GM12873 (cell line): ENCODE measurements at regions not wholly inside any gene's neighbourhood (a gene's known extent, or its start where the extent isn't known, plus 50 kb on each side); places are given as distances from the start of the nearest gene placed in this dataset.
A peak's percentile ranks its signal among the peaks of the same experiment; 100 is the strongest.

ENCODE experiments used
- TF ChIP-seq, protein P1 (sequence below): IDR thresholded peaks from 2 replicates; pipeline ENCODE4 v1.5.1; 2012; ENCODE audit warnings: low read depth, mild to moderate bottlenecking, moderate library complexity, low read length, control low read depth; ENCODE audit not compliant: insufficient read depth; ENCODE audit errors: missing control alignments

DNA sequence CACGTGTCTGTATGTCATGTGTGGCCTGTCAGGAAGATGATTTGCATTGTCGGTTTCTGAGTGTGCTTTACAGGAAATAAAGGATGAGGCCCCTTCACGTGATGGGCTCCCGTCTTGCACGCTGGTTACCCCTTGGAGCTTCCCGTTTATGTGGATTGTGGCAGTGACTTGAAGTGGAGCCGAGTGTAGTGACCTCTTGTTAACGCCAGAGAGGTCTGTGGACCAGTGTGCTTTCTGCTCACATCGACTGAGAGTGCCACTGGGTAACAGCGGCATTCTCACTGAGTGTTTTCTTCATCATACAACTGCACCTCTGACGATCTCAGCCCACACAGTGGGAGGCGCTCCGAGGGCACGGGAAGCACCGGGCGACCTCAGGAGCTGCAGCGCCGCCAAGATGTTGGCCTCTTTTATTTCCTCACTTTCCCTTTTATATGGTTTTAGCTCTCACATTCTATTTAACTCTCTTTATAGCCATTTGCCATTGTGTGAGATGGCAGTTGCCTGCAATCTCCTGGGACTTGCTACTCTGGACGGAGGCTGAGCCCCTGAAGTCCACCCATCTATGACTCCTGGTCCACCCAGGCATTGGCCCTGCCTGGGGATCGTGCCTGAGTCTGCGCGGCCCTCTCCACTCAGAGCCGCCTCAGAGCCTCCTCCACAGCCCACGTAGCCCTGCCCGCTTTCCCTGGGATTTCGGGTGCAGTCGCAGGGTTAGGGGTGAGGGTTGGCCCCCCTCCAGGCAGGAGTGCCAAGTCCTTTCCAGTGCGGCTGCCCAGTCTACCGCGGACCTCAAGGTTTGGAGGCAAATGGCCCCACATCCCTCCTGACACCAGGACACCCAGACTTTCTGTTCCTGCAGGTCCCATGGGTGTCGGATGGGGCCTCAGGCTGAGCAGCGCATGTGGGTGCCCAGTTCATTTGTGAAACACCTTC lies 238.9 kb downstream of the ERMARD start:
- TF ChIP-seq, protein P1, sequence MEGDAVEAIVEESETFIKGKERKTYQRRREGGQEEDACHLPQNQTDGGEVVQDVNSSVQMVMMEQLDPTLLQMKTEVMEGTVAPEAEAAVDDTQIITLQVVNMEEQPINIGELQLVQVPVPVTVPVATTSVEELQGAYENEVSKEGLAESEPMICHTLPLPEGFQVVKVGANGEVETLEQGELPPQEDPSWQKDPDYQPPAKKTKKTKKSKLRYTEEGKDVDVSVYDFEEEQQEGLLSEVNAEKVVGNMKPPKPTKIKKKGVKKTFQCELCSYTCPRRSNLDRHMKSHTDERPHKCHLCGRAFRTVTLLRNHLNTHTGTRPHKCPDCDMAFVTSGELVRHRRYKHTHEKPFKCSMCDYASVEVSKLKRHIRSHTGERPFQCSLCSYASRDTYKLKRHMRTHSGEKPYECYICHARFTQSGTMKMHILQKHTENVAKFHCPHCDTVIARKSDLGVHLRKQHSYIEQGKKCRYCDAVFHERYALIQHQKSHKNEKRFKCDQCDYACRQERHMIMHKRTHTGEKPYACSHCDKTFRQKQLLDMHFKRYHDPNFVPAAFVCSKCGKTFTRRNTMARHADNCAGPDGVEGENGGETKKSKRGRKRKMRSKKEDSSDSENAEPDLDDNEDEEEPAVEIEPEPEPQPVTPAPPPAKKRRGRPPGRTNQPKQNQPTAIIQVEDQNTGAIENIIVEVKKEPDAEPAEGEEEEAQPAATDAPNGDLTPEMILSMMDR: peak; percentile 14

DNA sequence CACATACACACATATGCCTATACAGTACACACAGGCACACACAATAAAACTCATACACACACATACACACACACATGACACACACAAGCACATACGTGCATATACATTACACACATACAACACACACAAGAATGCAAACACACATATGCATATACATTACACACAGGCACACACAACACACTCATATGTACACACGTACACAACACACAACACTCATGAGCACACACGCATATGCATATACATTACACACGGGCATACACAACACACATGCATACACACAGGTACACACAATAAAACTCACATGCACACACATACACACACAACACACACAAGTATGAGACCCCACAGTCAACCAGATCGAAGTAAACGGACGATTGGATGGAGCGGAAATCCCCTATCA lies 238.2 kb downstream of the ERMARD start:
- TF ChIP-seq, protein P1: no peak

GRCh38 chr6:169988769-169989550 lies 237.5 kb downstream of the ERMARD start:
- TF ChIP-seq, protein P1: no peak

DNA sequence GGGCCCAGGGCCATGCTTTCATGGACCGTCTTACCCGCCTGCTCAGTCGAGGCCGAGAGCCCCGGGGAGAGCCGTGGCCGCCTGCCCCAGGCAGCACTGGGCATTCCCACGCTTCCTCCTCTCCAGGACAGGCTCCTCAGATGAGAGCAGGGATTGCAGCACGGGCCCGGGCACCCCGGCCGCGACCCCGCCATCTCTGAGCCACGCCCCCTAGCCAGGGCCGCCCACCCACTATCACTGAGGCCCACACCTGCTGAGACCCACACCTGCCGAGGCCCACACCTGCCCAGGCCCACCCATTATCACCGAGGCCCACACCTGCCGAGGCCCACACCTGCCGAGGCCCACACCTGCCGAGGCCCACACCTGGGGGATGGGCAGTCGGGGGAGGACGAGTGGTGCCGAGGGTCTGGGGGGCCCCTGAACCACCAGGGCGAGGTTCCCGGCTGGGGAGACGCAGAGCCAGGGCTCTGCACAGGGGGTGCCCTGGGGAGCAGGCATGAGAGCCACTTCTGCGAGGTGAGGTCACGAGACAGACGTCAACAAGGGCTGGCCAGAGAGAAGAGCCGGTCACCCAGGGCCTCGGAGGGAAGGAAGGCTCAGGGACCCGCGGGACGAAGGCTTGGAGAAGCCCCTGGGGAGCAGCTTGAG lies 235.6 kb downstream of the ERMARD start:
- TF ChIP-seq, protein P1: no peak

DNA sequence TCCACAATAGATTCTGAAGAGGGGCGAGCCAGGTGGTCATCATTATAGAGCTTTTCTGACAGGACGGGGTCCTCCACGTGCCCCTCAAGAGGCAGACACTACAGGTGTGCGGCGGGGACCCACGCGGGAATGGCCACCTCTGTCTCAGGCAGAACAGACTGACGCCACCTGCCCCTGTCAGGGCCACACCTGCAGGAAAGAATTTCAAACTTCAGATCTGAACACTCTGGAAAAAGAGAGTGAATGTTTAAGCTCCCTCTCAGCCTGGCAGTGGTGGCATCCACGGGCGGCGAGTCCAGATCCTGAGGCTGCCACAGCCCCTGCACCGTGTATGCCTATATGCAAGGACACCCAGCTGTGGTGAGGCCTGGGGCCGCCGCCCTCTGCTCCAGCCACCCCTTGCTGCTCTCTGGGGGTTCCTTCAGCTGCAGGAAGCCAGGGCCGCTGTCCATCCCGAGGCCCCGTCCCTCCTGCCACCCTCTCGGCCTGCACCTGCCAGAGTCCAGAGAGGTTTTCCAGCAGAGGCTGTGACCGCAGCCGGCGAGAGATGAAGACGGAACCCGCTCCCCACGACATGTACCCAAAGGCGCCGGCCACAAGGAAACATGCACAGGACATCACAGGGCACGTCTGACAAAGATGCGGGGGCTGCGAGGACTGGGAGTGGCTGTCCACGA lies 234.9 kb downstream of the ERMARD start:
- TF ChIP-seq, protein P1: no peak

DNA sequence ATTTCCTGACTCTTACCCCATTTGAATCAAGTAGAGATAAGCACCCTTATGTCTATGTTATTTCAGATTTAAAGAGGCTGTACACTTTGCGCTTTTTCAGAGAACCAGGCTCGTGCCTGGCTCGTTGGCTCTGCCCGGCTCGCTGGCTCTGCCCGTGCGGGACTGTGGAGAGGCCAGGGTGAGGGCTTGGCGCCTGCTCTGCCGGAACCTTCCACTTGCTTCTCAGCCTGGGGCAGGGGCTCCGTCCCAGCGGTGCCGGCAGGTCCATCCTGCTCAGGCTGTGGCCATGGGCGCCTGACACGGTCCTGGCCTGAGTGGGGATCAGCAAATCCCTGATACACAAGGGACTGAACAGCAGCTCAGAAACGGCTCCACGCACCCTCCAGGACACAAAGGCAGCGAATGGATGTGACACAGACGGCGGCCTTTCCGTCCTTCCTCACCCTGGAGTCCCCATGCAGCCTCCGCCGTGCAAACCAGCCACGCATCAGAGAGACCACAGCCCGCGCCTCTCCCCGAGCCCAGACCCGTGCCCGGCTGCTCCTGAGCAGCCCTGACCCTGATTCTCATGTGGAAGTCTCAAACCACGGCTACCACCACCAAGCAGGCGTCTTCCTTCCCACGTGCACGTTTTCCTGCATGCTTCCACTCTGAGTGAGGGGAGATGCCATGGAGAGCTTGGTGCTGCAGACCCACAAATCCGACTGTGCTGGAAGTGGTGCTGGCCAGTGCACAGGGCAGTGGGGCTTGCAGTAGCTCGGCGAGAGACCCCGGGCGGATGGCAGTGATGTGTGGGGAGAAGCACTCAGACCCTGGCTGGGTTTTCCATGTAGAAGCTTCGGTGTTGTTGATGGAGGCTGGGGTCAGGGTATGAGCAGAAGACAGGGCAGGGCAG lies 233.9 kb downstream of the ERMARD start:
- TF ChIP-seq, protein P1: no peak
